ENCODE measurements at regions not wholly inside any gene's neighbourhood (a gene's known extent, or its start where the extent isn't known, plus 50 kb on each side); places are given as distances from the start of the nearest gene placed in this dataset.
A peak's percentile ranks its signal among the peaks of the same experiment; 100 is the strongest.
"Not testable (repeated sequence)": the region's sequence is repeated elsewhere in the genome, so short reads cannot be mapped to it uniquely, and the experiment has no call there.

- no peaks in the 10 kb centered on the region for H3K9me3 ChIP-seq (ENCODE audit: severe bottlenecking)
- no peaks in the 10 kb centered on the region for H3K36me3 ChIP-seq (ENCODE audit: low read depth)
- no peaks in the 10 kb centered on the region for H3K27me3 ChIP-seq (ENCODE audit: insufficient read depth, poor library complexity, severe bottlenecking)
- DNase-seq (ENCODE audit: low spot score) (no peak), ATAC-seq (ENCODE audit: low read depth) (no peak)
- TF ChIP-seq CTCF (IDR thresholded peaks at IDR 0.05; ENCODE audit: poor library complexity, severe bottlenecking) = no peak
- H3K4me3 ChIP-seq (ENCODE audit: severe bottlenecking) = no peak overlapping the region
- no peak overlapping the region for H3K27ac ChIP-seq (ENCODE audit: poor library complexity, severe bottlenecking)
- H3K4me1 ChIP-seq (ENCODE audit: insufficient read depth, poor library complexity, severe bottlenecking) = no peaks in the 10 kb centered on the region
These were observed 119.5 kb upstream of the RIMBP3 start for GRCh38 chr22:18731075-18731666.

- H3K4me1 ChIP-seq (ENCODE audit: insufficient read depth, poor library complexity, severe bottlenecking); H3K27me3 ChIP-seq (ENCODE audit: insufficient read depth, poor library complexity, severe bottlenecking): not testable (repeated sequence)
- peak; percentile 98 for ATAC-seq (ENCODE audit: low read depth)
These were observed 118.7 kb upstream of the RIMBP3 start for GRCh38 chr22:18730410-18730809.

More at GRCh38 chr22:18730410-18730809, 118.7 kb upstream of the RIMBP3 start:
- DNase-seq (ENCODE audit: low spot score) = peak; percentile 100
- H3K36me3 ChIP-seq (ENCODE audit: low read depth); H3K9me3 ChIP-seq (ENCODE audit: severe bottlenecking); H3K4me3 ChIP-seq (ENCODE audit: severe bottlenecking); H3K27ac ChIP-seq (ENCODE audit: poor library complexity, severe bottlenecking): not testable (repeated sequence)

Measured in RWPE2 (cell line).